Esophagus squamous epithelium (tissue), 4 donors: ENCODE measurements at regions not wholly inside any gene's neighbourhood (a gene's known extent, or its start where the extent isn't known, plus 50 kb on each side); places are given as distances from the start of the nearest gene placed in this dataset.

Experiments
- CTCF ChIP-seq, 6 experiments: fragments of 450-650 bp in 4 of 6; fragments of 200-600 bp in 2 of 6; sonication (generic) in 2 of 6; IDR thresholded peaks; one replicate each; pipeline ENCODE4 v1.5.1; 2016 to 2019; ENCODE audit warnings: antibody characterized with exemption in 6 of 6, mild to moderate bottlenecking in 4 of 6, moderate library complexity in 4 of 6
- POLR2A ChIP-seq, 4 donors: fragments of 450-650 bp; IDR thresholded peaks; one replicate each; pipeline ENCODE4 v1.6.1; 2017; ENCODE audit warnings: antibody characterized with exemption in 4 of 4, mild to moderate bottlenecking in 4 of 4, moderate library complexity in 3 of 4

GRCh38 chr5:56535347-56535746, 280.0 kb upstream of the MAP3K1 start:
- TF ChIP-seq POLR2A (IDR thresholded peaks at IDR 0.05), result no peak
- no peak for TF ChIP-seq CTCF (IDR thresholded peaks at IDR 0.05)
